Cardiac muscle cell (in vitro differentiated cells and primary cell): ENCODE measurements at regions not wholly inside any gene's neighbourhood (a gene's known extent, or its start where the extent isn't known, plus 50 kb on each side); places are given as distances from the start of the nearest gene placed in this dataset.

Experiments used
- DNase-seq, 2 donors: peaks; one replicate each; pipeline versions ENCODE4 v3.0.0 to v3.0.0-alpha.2; 2010 to 2017; ENCODE audit warnings: low read depth in 1 of 2, low spot score in 1 of 2
- H3K27ac ChIP-seq: fragments of 200-600 bp; sonication (generic); 2 replicates; pipeline ENCODE4 v1.5.1; 2016
- H3K27me3 ChIP-seq: fragments of 200-600 bp; sonication (generic); 2 replicates; pipeline ENCODE4 v1.6.0; 2016; ENCODE audit warnings: control low read depth
- H3K36me3 ChIP-seq: fragments of 200-600 bp; sonication (generic); 2 replicates; pipeline ENCODE4 v1.5.1; 2016; ENCODE audit warnings: control low read depth
- H3K4me1 ChIP-seq: fragments of 200-600 bp; sonication (generic); 2 replicates; pipeline ENCODE4 v1.8.1; 2017; ENCODE audit warnings: low read depth, mild to moderate bottlenecking, mixed run types
- H3K4me3 ChIP-seq: fragments of 200-600 bp; sonication (generic); 2 replicates; pipeline ENCODE4 v1.5.1; 2016; ENCODE audit warnings: mild to moderate bottlenecking
- H3K9me3 ChIP-seq: fragments of 200-600 bp; sonication (generic); 2 replicates; pipeline ENCODE4 v1.5.1; 2017; ENCODE audit warnings: low read depth, mild to moderate bottlenecking, control low read depth
- CTCF ChIP-seq: IDR thresholded peaks from 2 replicates; pipeline ENCODE4 v1.5.1; 2012; ENCODE audit warnings: low read depth, mild to moderate bottlenecking, low read length

- Histone ChIP-seq H3K4me1 (peaks cover 45% of the 10 kb centered on the region), H3K36me3 (no peaks in the 10 kb centered on the region), H3K27me3 (no peaks in the 10 kb centered on the region), H3K9me3 (no peaks in the 10 kb centered on the region), H3K27ac (no peak overlapping the region), H3K4me3 (no peak overlapping the region)
- no peak for DNase-seq
- no peak for TF ChIP-seq CTCF
Observed at GRCh38 chr7:18228686-18229085, 201.0 kb upstream of the PRPS1L1 start.

DNA sequence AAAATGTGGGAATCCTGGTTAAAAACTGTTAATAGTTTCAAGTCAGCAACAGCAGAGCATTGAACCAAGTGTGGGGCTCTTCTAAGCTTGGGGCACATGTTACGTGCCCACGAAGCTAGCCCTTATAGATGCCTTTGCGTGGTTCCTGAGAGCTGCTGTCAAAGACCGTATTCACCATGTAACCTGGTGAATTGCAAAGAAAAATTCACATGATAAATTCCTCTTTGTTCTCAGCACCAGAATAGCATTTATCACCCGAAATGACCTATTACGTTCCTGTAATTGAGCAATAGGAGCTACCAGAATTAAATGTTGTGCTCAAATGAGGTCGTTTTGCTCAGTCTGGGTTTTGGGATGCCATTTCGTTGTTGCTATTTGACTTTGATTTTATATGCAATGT lies 202.6 kb upstream of the PRPS1L1 start:
- Histone ChIP-seq H3K9me3 (no peaks in the 10 kb centered on the region), H3K36me3 (no peaks in the 10 kb centered on the region), H3K27ac (no peak overlapping the region), H3K27me3 (no peaks in the 10 kb centered on the region), H3K4me3 (no peak overlapping the region), H3K4me1 (peaks cover 41% of the 10 kb centered on the region)
- no peak for TF ChIP-seq CTCF
- DNase-seq: no peak

DNA sequence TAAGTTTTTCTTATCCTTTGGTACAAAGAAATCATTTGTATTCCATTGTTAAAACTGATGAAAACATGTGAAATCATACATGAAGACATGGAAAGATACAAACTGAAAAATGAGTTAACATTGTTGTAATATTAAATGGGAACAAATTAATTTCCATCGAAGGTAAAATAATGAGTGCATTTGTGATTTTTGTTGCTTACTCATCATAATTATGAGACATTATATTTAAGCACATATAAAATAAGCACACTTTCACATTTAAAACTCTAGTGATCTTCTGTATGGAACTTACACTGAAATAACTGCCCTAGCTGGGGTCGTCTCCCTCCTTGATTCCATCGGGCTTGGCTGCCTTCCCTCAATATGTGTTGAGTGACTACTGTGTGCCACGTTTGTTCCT lies 204.2 kb upstream of the PRPS1L1 start:
- Histone ChIP-seq H3K9me3 (no peaks in the 10 kb centered on the region), H3K4me1 (peaks cover 32% of the 10 kb centered on the region), H3K4me3 (no peak overlapping the region), H3K27ac (no peak overlapping the region), H3K27me3 (no peaks in the 10 kb centered on the region), H3K36me3 (no peaks in the 10 kb centered on the region)
- DNase-seq: no peak
- no peak for TF ChIP-seq CTCF

DNA sequence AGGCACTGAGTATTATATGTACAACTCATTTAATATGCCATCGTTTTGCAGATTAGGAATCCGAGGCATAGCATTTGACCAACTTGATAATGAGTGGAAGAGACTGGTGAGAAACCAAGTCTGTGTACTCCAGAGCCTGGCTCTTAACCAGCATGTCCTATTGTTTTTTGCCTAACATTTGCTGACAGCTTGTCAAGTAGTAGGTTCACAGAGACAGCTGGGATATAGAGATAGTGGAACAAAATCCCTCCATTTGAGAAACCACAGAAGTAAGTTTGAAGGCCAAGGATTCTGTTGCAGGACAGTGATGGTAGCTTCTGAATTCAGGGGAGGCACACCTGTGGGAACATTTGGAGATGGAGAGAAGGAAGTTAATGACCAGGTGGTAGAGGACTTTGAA lies 206.9 kb upstream of the PRPS1L1 start:
- no peak for DNase-seq
- Histone ChIP-seq H3K36me3 (no peaks in the 10 kb centered on the region), H3K27ac (no peak overlapping the region), H3K4me1 (peaks cover 6% of the 10 kb centered on the region), H3K4me3 (no peak overlapping the region), H3K27me3 (no peaks in the 10 kb centered on the region), H3K9me3 (no peaks in the 10 kb centered on the region)
- TF ChIP-seq CTCF: no peak

GRCh38 chr7:18235819-18236218 lies 208.2 kb upstream of the PRPS1L1 start:
- H3K4me1 ChIP-seq: peaks cover 4% of the 10 kb centered on the region
- H3K27ac ChIP-seq: no peak overlapping the region
- no peaks in the 10 kb centered on the region for H3K27me3 ChIP-seq
- no peak overlapping the region for H3K4me3 ChIP-seq
- H3K9me3 ChIP-seq: no peaks in the 10 kb centered on the region
- no peak for TF ChIP-seq CTCF
- no peak for DNase-seq
- no peaks in the 10 kb centered on the region for H3K36me3 ChIP-seq

GRCh38 chr7:18239212-18239611 lies 211.6 kb upstream of the PRPS1L1 start:
- H3K4me1 ChIP-seq: peaks cover 4% of the 10 kb centered on the region
- H3K36me3 ChIP-seq: no peaks in the 10 kb centered on the region
- H3K9me3 ChIP-seq: no peaks in the 10 kb centered on the region
- no peaks in the 10 kb centered on the region for H3K27me3 ChIP-seq
- no peak for DNase-seq
- no peak overlapping the region for H3K27ac ChIP-seq
- no peak overlapping the region for H3K4me3 ChIP-seq
- TF ChIP-seq CTCF: no peak
